ENCODE measurements at regions not wholly inside any gene's neighbourhood (a gene's known extent, or its start where the extent isn't known, plus 50 kb on each side); places are given as distances from the start of the nearest gene placed in this dataset.
"Not testable (repeated sequence)": the region's sequence is repeated elsewhere in the genome, so short reads cannot be mapped to it uniquely, and the experiment has no call there.

DNA sequence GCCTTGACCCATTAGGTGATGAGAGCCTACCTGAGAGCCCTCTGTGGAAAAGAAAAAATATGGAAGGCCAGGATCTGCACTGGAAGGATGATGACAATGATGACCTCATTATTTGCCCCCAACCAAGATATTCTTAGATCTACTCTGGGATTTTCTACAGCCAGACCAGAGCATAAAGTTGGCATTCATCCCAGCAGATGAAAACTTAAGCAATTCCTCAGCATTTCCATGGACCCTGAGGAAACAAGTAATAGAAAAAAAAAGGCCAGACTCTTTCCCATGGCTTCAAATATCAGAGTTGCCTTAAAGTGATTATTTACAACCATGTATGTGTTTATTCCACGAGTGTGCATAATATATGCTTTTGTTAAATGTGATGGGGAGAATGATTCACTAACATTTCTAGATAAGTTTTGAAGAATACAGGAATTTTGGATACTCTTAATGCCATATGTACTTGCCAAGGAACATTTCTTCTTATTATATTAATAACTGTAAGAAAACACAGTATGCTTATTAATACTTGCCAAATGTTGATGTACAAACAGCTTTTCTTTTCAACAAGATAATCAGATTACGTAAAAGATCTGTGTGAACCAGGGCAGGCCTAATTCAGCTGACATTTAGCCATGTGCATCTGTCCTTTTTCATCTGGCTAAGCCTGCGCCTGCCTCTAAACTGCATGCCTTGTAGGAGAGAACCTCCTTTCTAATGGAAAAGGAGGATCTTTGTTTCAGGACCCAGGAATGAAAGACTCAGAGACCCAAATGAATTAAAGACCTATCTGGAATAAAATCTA lies 94.8 kb downstream of the ARRDC3 start:
- Mint-ChIP-seq H3K4me1 (peaks cover 16% of the 10 kb centered on the region), H3K36me3 (ENCODE audit: low read depth) (peaks cover 6% of the 10 kb centered on the region), H3K27ac (no peak overlapping the region), H3K9me3 (peaks cover 23% of the 10 kb centered on the region), H3K27me3 (ENCODE audit: low read depth, poor library complexity) (peaks cover 10% of the 10 kb centered on the region), H3K4me3 (no peak overlapping the region)
- TF ChIP-seq, protein P1, sequence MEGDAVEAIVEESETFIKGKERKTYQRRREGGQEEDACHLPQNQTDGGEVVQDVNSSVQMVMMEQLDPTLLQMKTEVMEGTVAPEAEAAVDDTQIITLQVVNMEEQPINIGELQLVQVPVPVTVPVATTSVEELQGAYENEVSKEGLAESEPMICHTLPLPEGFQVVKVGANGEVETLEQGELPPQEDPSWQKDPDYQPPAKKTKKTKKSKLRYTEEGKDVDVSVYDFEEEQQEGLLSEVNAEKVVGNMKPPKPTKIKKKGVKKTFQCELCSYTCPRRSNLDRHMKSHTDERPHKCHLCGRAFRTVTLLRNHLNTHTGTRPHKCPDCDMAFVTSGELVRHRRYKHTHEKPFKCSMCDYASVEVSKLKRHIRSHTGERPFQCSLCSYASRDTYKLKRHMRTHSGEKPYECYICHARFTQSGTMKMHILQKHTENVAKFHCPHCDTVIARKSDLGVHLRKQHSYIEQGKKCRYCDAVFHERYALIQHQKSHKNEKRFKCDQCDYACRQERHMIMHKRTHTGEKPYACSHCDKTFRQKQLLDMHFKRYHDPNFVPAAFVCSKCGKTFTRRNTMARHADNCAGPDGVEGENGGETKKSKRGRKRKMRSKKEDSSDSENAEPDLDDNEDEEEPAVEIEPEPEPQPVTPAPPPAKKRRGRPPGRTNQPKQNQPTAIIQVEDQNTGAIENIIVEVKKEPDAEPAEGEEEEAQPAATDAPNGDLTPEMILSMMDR (IDR thresholded peaks at IDR 0.05): no peak
- no peak for DNase-seq

DNA sequence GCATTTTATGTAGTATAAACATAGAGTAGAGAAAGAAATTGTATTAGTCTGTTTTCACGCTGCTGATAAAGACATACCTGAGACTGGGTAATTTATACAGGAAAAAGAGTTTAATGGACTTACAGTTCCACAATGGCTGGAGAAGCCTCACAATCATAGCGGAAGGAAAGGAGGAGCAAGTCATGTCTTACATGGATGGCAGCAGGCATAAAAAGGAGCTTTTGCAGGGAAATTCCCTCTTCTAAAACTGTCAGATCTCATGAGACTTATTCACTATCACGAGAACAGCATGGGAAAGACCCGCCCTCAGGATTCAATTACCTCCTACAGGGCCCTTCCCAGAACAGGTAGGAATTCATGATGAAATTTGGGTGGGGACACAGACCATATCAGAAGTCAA lies 98.1 kb downstream of the ARRDC3 start:
- not testable (repeated sequence) for H3K4me3 Mint-ChIP-seq; DNase-seq; H3K36me3 Mint-ChIP-seq (ENCODE audit: low read depth); H3K27ac Mint-ChIP-seq; H3K27me3 Mint-ChIP-seq (ENCODE audit: low read depth, poor library complexity)
- Mint-ChIP-seq H3K9me3 (peaks cover 23% of the 10 kb centered on the region), H3K4me1 (peaks cover 15% of the 10 kb centered on the region)

GRCh38 chr5:91283899-91284298 lies 99.2 kb downstream of the ARRDC3 start:
- Mint-ChIP-seq H3K4me1 (peaks cover 22% of the 10 kb centered on the region), H3K27me3 (ENCODE audit: low read depth, poor library complexity) (peaks cover 4% of the 10 kb centered on the region)

GRCh38 chr5:91283326-91283725 lies 99.8 kb downstream of the ARRDC3 start:
- Mint-ChIP-seq H3K4me3 (no peak overlapping the region), H3K36me3 (ENCODE audit: low read depth) (peaks cover 6% of the 10 kb centered on the region), H3K9me3 (peaks cover 23% of the 10 kb centered on the region), H3K4me1 (peaks cover 22% of the 10 kb centered on the region), H3K27ac (no peak overlapping the region), H3K27me3 (ENCODE audit: low read depth, poor library complexity) (peaks cover 4% of the 10 kb centered on the region)
- DNase-seq: no peak
- TF ChIP-seq, protein P1 (IDR thresholded peaks at IDR 0.05): no peak

More at GRCh38 chr5:91283899-91284298, 99.2 kb downstream of the ARRDC3 start:
- no peak overlapping the region for H3K4me3 Mint-ChIP-seq
- H3K9me3 Mint-ChIP-seq: peaks cover 23% of the 10 kb centered on the region
- no peak overlapping the region for H3K27ac Mint-ChIP-seq
- peaks cover 6% of the 10 kb centered on the region for H3K36me3 Mint-ChIP-seq (ENCODE audit: low read depth)
- TF ChIP-seq, protein P1 (IDR thresholded peaks at IDR 0.05): no peak
- no peak for DNase-seq

GRCh38 chr5:91282210-91282609 lies 100.9 kb downstream of the ARRDC3 start:
- H3K4me3 Mint-ChIP-seq: no peak overlapping the region
- peaks cover 6% of the 10 kb centered on the region for H3K36me3 Mint-ChIP-seq (ENCODE audit: low read depth)

GRCh38 chr5:91281401-91281800 lies 101.7 kb downstream of the ARRDC3 start:
- Mint-ChIP-seq H3K9me3 (peaks cover 18% of the 10 kb centered on the region), H3K27me3 (ENCODE audit: low read depth, poor library complexity) (no peaks in the 10 kb centered on the region), H3K27ac (no peak overlapping the region), H3K4me3 (peak overlapping the region; percentile 92), H3K4me1 (peaks cover 27% of the 10 kb centered on the region), H3K36me3 (ENCODE audit: low read depth) (peaks cover 6% of the 10 kb centered on the region)
- TF ChIP-seq, protein P1 (IDR thresholded peaks at IDR 0.05): no peak
- DNase-seq: no peak

More at GRCh38 chr5:91282210-91282609, 100.9 kb downstream of the ARRDC3 start:
- DNase-seq: no peak
- Mint-ChIP-seq H3K4me1 (peaks cover 27% of the 10 kb centered on the region), H3K27ac (no peak overlapping the region), H3K9me3 (peaks cover 23% of the 10 kb centered on the region), H3K27me3 (ENCODE audit: low read depth, poor library complexity) (no peaks in the 10 kb centered on the region)
- TF ChIP-seq, protein P1 (IDR thresholded peaks at IDR 0.05): no peak
